Prostate gland (tissue), 2 donors: ENCODE measurements at regions not wholly inside any gene's neighbourhood (a gene's known extent, or its start where the extent isn't known, plus 50 kb on each side); places are given as distances from the start of the nearest gene placed in this dataset.

Source experiments
- POLR2A ChIP-seq: fragments of 450-650 bp; IDR thresholded peaks from one replicate; pipeline ENCODE4 v1.6.1; 2016; ENCODE audit warnings: antibody characterized with exemption, mild to moderate bottlenecking
- TF ChIP-seq, protein P1 (sequence below), 4 experiments: fragments of 200-600 bp in 2 of 4; fragments of 450-650 bp in 2 of 4; sonication (generic) in 2 of 4; IDR thresholded peaks; 1 replicate in 3 of 4; 2 replicates in 1 of 4; pipeline ENCODE4 v1.5.1; 2016 to 2019; ENCODE audit warnings: antibody characterized with exemption in 4 of 4, mild to moderate bottlenecking in 2 of 4, moderate library complexity in 2 of 4

DNA sequence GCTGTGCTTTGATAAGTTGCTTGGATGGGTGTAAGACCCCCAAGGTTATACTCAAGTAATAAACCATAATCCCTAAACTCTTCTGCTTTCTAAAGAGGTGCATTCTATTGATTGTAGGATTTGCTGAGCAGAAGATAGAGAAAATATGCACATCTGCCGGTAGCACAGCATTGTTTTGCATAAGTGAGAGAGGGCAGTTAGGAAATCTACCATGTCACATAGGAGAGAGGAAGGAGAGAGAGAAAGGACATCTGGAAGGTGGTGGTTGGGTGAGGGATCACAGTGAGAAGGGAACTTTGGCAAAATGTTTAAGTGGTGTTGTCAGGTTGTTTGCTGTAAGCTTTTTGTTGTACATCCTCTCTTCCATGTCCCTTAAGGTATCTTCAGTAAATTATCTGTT, 73.6 kb upstream of the BDNF start:
- TF ChIP-seq, protein P1, sequence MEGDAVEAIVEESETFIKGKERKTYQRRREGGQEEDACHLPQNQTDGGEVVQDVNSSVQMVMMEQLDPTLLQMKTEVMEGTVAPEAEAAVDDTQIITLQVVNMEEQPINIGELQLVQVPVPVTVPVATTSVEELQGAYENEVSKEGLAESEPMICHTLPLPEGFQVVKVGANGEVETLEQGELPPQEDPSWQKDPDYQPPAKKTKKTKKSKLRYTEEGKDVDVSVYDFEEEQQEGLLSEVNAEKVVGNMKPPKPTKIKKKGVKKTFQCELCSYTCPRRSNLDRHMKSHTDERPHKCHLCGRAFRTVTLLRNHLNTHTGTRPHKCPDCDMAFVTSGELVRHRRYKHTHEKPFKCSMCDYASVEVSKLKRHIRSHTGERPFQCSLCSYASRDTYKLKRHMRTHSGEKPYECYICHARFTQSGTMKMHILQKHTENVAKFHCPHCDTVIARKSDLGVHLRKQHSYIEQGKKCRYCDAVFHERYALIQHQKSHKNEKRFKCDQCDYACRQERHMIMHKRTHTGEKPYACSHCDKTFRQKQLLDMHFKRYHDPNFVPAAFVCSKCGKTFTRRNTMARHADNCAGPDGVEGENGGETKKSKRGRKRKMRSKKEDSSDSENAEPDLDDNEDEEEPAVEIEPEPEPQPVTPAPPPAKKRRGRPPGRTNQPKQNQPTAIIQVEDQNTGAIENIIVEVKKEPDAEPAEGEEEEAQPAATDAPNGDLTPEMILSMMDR (IDR thresholded peaks at IDR 0.05) = no peak
- TF ChIP-seq POLR2A = no peak
